ENCODE measurements at regions not wholly inside any gene's neighbourhood (a gene's known extent, or its start where the extent isn't known, plus 50 kb on each side); places are given as distances from the start of the nearest gene placed in this dataset.

DNA sequence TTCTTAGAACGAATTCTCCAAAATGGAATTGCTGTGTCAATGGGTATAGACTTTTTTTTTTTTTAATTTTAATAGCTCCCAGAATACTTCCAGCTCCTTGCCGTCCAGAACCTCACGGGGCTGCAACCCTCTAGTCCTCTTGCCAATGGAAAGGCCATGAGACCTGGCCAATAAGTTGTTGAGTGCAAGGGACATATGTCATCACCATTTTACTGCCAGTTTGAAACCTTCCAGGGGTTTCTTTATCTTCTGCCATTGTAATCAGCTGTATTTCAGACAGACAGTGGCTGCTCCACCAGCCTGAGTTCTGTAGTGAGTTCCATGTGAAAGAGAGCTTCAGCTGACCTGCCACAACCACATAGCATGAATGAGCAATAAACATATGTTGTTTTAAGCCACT, 95.0 kb upstream of the PTPRG start:
- no peak for TF ChIP-seq CTCF (conservative IDR thresholded peaks at IDR 0.05; ENCODE audit: low read depth, low read length)
- TF ChIP-seq EZH2 (IDR thresholded peaks at IDR 0.05; ENCODE audit: borderline replicate concordance, low read depth, low read length, poor library complexity, severe bottlenecking), result no peak

All from A673 (cell line).